ENCODE measurements at regions not wholly inside any gene's neighbourhood (a gene's known extent, or its start where the extent isn't known, plus 50 kb on each side); places are given as distances from the start of the nearest gene placed in this dataset.

- TF ChIP-seq EZH2phosphoT487 (IDR thresholded peaks at IDR 0.05; ENCODE audit: insufficient read depth, low read depth) (no peak), EZH2 (IDR thresholded peaks at IDR 0.05; ENCODE audit: insufficient read depth, poor library complexity, severe bottlenecking) (no peak)
Observed at GRCh38 chr1:187110351-187110750, 281.6 kb downstream of the PLA2G4A start.
